GM19324 (cell line): ENCODE measurements at regions not wholly inside any gene's neighbourhood (a gene's known extent, or its start where the extent isn't known, plus 50 kb on each side); places are given as distances from the start of the nearest gene placed in this dataset.

Experiments used
- ATAC-seq: cut with Tn5 transposase; IDR thresholded peaks from one replicate; pipeline ENCODE4 v1.9.1; 2021; ENCODE audit warnings: mild to moderate bottlenecking, moderate library complexity; ENCODE audit not compliant: unreplicated experiment, low FRiP score

DNA sequence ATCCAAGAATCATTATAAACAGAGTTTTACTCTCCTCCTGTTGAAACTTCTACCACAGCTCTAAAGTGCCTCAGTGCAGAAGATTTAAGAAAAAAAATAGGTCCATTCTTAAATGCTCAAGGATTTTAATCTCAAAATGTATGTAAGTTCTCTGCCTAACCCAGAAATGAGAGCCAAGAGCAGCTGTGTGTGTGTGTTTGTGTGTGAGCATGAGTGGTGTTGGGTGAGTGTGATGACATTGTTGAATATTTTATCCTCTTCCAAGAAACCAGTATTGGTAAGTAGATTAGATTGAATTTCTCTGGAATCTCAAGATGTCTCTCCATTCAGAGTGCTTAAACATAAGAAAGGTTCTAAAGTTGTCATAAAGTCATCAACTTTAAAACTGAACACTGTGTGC is 363.6 kb upstream of the NFE2L3 start:
- ATAC-seq: no peak

DNA sequence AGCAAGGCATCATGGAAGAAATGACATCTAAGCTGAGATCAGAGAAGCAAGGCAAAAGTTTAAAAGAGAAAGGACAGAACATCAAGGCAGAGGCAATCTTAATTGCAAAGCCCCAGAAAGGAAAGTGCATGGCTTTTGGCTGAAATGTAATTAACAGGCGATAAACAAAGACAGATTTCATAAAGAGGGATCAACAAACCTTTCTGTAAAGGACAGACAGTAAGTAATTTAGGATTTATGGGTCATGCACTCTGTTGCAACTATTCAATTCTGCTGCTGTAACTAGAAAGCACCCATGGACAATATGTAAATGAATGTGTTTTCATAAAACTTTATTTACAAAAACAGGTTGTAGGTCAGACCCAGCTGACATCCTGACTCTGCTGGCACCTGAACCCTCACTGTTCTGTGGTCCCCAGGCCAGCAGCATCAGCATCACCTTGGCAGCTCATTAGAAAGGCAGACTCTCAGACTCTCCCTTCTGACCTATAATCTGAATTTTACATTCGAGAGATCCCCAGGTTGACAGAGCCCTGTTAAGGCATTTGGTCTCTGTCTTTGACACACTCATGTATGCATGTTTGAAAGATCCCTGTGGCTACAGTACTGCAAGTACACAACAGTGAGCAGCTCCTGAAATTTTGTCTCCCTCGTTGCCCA is 362.9 kb upstream of the NFE2L3 start:
- ATAC-seq: no peak

DNA sequence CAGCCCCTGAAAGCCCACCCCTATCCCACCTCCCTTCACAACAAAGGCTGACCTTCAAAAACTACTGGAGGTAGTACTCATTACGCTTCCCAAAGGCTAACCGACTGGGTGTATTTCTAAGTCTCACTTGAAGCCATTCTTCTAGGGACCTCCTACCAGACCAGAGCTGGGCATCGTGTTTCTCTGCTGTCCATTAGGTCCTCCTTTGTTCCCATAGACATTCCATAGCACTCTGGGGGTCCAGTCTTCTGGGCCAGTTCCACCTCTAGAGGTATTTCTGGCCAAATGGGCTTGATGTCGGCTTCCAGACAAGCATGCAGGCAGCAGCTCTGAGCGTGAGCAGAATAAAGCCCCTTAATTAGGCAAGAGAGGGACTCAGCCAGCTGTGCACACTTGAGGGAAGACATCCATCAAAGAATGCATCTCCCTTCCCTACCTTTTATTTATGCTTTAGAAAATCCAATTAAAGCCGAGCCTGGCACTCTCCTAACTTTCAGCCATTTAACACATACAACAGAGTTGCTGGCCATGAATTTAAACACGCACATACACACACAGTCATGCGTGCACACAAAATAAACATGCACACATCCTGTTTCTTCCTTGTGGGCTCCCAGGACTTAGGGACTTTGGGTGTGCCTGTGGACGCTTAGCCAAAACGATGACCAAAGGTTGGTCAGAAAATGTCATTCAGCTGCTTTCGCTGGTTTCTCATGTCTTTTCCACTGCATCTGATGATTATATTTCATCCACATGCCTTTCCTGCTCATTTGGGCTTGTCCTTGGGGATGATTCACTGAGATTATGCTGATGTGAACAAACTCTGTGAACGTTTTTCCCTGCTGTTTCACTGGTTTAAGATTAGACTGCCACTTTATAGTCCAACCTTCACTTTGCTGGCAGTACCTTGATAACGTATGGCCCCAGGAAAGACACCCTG is 362.0 kb upstream of the NFE2L3 start:
- no peak for ATAC-seq

DNA sequence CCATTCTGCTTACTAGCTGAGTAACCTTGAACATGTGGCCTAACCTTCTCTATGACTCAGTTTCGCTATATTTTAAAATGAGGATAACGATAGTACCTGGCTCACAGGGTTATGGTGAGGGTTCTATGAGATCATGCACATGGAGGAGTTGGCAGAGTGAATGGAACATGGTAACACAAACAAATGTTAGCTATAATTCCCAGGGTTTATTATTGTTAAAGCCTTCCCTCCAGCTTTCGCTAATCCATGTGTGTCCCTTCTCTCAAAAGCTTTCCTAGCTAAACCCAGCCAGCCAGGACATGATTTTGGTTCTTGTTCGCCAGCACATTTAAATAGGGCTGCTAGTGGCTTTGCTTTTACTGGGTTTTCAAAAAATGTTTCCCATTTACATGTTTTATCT is 361.0 kb upstream of the NFE2L3 start:
- no peak for ATAC-seq

DNA sequence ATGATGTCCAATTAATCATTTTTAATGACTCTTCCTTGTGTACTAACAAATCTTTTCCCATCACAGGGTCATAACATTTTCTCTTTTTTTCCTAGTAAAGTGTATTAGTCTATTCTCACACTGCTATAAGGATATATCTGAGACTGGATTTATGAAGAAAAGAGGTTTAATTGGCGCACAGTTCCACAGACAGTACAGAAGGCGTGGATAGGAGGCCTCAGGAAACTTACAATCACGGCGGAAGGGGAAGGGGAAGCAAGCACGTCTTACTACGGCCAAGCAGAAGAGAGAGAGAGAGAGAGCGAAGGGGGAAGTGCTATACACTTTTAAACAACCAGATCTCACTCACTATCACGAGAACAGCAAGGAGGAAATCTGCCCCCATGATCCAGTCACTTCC is 359.4 kb upstream of the NFE2L3 start:
- ATAC-seq: no peak

DNA sequence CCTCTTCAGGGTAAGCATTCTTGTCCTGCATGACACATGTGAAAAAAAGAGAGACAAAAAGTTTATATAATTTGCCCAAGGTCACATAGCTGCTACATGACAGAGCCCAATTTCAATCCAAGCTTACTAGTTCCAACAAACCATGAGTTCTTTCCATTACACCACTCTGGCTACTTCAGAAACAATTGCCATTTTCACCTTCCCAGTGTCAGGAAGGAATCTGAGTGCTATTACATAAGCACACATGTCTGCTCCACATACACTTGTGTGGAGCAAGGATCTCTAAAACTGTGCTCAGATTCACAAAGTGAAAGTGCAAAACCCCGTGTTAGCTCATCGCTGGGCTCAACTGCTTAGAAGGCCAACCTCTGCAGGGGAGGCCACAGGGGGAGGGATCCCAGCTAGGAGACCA is 356.2 kb upstream of the NFE2L3 start:
- ATAC-seq: no peak

DNA sequence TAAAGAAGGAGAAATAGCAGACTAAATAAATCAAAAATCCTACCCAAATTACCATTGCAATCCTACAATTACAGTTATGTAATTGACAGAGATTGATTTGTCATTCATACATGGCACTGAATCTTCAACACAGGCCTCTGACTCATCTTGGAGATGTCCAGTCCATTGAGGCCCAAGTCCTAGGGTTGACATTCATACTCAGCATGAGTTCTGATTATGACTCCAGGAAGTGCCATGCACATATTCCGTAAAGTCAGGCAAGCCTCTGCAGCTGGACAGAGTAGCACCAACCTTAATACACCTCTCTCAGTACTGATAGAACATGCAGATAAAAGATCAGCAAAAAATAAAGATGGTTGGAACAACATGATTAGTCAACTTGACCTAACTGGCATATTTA is 353.7 kb upstream of the NFE2L3 start:
- ATAC-seq: no peak

DNA sequence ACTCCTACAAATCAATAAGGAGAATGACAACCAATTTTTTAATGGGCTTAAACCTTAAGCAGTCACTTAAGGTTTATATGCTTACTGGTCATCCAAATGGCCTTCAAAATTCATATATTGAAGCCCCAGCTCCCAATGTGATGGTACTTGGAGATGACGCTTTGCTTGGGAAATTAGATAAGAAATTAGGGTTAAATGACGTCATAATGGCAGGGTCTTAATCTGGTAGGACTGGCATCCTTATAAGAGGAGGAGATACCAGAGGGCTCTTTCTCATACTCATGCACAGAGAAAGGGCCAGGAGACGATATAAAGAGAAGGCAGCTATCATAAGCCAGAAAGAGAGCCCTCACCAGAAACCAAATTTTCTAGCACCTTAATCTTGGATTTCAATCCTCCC is 350.8 kb upstream of the NFE2L3 start:
- no peak for ATAC-seq

DNA sequence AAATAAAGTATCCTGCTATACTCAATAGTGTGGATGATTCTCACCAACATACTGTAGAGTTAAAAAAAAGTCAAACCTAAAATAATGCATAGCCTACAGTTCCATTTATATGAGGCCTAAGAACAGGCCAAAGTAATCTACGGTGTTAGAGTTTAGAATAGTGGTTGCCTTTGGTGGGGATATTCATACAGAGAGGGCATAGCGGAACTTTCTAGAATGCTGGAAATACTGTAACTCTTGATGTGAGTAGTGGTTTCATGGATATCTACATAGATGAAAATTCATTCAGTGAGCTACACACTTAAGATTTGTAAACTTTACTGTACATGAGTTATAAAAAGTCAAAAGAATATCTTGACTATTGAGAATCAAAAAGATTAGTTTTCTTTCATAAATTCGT is 349.9 kb upstream of the NFE2L3 start:
- ATAC-seq: no peak

DNA sequence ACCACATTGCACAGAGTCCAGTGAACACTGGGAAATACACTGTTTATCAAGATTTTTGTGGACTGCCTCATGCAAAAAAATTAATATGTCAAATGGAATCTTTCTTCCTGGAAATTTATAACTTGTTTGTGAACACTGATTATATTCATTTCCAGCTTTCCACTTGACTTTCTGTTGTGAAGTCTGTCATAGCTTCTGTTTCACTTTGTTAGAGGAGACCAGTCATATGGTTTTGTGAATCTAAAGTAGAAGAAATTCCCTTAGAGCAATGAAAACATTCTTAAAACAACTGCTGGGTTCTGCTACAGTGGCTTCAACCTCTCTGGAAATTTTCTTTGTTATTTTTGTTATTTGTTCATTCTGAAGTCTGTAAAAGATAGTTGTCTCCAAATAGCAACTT is 349.5 kb upstream of the NFE2L3 start:
- ATAC-seq: no peak

DNA sequence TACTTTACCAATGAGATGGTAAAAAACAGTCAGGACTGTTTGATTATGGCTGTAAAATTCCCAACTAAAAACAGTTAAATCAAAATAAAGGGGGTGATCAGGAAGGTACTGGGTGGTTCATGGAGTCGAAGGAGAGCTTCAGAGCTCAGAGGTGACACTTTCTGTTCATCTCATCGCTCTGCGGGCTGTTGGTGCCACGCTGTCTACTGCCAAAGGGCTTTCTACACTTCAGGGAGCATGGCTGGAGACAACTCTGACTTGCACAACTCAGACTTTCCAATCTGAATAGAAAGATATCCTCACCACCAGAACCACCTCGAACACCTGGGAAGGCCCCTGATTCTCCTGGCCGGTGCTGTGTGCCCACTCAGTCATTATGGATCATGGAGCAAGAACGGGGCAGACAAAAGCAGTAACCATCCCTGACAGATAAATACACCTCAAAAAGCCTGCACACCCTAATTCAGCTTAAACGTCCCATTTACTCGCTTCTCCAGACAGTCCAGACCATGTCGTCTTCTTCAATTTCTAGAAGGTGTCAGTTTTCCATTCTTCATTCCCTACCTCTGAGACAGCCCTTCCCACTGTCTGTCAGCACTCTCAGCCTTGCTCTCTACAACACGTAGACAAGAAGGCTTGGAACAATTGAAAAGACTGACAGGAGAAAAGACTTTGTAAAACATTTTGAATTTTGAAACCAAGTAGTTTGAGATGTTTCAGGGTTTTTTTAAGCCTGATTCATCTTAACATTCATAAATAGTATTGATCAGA is 348.7 kb upstream of the NFE2L3 start:
- no peak for ATAC-seq

DNA sequence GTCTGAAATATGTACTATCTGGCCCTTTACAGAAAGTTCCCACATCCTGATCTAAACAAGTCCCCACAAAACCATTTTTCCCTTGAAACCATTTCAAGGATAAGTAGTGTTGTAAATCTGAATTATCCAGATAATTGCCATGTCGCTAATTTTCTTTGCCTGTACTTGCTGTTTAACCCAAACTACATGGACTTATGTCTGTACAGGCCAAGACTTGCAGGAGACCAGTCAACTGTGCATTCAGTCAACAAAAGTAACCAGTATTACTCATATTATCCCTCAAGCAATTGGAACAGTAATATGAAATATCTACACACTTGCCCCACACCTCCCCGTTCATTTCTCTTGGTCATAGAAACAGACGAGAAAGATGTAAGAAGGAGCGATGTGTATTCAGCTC is 347.8 kb upstream of the NFE2L3 start:
- ATAC-seq: no peak

DNA sequence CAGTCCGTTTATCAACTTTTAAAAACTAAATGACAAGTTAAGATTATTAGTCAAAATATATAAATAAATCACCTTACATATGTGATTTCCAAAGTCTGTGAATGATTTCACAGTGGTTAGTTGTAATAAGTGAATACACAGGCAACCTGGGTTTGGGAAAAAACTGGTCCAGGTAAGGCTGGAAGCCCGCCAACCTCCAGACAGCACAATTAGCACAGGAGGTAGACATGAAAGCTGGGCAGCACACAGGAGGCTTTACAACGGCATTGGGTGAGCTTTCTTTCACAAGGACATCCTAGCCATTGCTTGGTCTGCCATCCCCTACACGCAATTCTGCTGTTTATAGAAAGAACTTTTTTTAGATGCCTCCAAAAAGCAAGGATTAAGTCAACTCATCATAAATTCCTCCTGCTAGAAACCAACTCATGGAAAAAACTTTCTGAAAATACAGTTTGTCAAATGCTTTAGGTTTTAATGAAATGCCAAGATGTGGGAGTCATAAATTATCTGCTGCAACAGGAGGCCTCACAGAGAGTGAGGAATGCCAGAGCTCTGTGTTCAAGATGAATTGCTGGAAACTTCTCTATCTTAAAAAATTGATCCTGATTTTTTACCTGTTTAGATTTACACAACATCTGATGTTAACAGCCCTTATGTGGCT is 346.8 kb upstream of the NFE2L3 start:
- no peak for ATAC-seq

DNA sequence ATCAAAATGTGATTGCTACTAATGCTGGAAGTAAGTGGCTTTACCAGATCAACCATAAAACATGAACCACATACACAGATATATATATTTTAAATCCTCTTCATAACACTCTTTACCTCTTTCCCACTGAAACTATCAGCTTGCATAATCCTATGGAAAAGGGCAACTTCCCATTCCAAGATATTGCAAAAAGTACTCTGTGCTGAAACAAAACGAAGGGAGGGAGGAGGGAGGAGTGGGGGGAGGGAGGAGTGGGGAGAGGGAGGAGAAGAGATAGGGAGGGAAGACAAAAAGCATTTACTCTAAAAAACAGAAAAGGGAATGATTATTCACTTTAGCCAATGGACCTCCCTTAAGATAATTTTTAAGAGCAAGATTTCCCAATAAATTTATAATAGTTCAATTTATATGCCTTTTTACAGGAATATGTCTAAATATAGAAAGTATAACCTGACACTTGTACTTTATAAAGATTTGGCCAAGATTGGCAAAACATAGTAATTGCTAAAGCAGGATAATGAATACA is 344.8 kb upstream of the NFE2L3 start:
- ATAC-seq: no peak

DNA sequence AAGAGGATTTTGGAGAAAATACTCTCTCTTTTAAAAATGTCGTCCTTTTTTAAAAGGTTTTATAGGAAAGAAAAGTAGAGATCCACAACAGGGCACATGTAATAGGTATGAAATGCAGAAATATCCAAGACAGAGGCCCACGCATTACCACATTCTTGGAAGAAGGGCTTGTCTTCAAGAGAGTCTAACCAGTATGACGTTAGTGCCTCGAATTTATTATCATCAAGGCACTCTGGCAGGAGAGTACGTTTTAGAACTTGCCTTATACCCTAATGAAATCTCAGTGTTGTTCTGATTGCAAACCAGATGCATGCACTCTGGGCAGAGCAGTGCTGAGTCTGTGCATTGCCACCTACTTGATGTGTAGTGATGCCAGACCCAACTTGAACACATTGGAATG is 342.6 kb upstream of the NFE2L3 start:
- ATAC-seq: no peak

DNA sequence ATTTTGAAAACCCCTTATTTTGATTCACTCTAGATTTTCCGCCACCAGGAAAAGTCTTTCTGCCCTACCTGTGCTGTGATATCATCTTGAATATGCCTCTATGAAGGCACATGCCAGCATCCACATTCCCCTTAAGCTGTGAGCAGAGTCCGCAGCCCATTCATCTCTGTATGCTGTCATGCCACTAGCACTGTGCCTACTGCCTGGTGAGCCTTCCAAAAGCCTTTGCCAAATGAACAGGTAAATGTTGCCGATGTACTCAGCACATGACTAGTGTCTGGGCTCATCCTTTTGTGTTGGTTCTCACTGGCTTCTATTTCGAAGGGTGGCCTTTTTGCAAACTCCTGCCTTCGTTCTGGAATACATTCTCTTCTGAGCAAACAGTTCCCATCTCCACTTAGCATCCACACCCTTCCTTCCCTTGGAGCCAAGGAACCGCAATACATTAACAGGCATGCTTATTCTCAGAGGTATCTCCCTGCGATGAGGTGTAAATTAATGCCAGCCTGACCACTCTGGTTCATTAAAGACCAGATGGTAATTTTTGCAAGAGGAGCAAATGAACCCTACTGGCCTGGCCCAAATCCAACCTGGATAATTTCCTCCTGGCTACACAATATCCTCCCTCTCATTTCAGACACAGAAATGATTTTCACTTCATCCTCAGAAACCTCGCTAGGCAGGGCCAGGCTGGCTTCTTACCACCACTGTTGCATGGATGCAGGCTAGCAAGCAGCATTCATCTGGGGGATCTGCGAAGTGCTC is 339.7 kb upstream of the NFE2L3 start:
- no peak for ATAC-seq

DNA sequence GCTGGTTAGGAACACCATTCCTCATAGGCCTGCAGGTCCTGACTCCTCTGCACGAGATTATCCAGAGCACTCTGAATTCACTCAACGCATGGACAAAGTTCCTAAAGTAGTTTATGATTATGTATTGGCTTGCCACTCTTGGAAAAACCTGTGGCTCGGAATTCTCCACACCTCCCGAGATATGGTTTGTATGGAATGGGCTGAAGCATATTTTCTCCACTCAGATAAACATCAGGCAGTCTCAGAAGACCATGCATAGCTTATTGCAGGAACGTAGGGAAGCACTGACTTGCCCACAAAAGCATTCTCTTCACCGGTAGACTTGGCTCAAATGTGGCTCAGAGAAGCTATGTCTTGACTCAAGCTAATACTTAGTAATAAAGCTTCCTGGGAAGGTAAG is 338.6 kb upstream of the NFE2L3 start:
- no peak for ATAC-seq

DNA sequence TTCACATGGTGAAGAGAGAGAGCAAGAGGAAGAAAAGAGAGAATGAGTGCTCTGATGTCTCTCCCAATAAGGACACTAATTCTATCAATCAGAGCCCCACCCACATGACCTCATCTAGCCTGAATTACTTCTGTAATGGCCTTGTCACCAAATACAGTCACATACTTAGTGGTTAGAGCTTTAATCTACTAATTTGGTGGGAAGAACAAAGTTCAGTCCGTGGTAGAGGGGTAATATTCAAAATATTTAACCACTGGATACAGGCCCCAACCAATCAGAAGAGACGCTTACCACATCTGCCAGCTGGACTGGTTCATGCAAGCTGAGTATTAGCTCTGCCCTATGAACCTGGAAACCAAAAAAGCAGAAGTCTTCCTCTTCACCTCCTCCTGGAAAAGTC is 336.3 kb upstream of the NFE2L3 start:
- ATAC-seq: no peak

DNA sequence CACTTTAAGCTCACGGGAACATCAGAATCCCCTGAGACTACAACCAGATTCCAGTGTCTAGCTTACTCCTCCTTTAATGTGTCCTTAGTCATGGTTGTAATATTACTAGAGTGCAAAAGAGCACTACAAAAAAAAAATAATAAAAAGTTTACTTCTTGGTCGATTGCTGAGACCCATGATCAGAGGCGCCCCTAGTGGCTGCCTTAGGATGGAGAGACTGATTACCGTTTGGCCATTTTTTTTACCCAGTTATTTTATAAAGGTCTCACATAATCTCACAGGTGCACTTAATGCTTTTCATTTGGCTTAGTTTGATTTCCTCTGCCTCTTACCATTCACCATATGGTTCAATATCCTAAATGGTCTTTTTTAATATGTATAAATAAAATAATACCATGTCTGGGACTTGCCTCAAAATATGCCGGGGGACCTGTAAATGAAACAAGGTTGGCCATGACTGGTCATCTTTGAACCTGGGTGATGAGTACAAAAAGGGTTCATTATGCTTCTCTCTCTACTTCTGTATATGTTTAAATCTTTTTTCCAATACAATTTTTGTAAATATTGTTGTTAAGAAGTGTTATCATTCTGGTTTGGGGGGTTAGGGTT is 331.5 kb upstream of the NFE2L3 start:
- no peak for ATAC-seq
